ENCODE measurements at regions not wholly inside any gene's neighbourhood (a gene's known extent, or its start where the extent isn't known, plus 50 kb on each side); places are given as distances from the start of the nearest gene placed in this dataset.
"Not testable (repeated sequence)": the region's sequence is repeated elsewhere in the genome, so short reads cannot be mapped to it uniquely, and the experiment has no call there.

DNA sequence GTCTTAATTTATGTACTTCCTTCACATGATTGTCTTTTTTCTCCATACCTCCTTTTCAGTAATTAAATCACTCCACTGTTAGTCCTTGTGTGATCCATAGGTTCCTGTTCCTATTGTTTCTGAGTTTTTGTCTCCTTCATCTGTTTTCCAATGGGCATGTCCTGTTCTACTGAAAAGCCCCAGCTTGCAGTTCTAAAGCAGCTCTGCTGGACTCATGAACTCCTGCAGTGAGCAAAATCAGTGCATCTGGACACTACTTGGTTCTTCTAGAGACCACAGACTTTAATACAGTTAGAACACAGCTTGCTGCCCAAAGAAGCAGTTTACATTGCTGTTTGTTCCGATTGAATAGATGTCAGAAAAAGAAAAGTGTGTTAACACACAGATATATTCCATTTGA is 593.3 kb upstream of the HS3ST5 start:
- H3K4me1 Mint-ChIP-seq, result no peaks in the 10 kb centered on the region
- H3K27me3 Mint-ChIP-seq, result no peaks in the 10 kb centered on the region
- H3K27ac Mint-ChIP-seq, result no peak overlapping the region
- peaks cover 12% of the 10 kb centered on the region for H3K9me3 Mint-ChIP-seq (ENCODE audit: low read depth)
- H3K36me3 Mint-ChIP-seq (ENCODE audit: low read depth), result no peaks in the 10 kb centered on the region
- DNase-seq, result no peak
- ATAC-seq, result no peak
- POLR2A ChIA-PET, result no interaction called here
- intact Hi-C loops (cut with DNase I, micrococcal nuclease), result no loop called here
- CTCF ChIA-PET, result no interaction called here
- no peak overlapping the region for H3K4me3 Mint-ChIP-seq

DNA sequence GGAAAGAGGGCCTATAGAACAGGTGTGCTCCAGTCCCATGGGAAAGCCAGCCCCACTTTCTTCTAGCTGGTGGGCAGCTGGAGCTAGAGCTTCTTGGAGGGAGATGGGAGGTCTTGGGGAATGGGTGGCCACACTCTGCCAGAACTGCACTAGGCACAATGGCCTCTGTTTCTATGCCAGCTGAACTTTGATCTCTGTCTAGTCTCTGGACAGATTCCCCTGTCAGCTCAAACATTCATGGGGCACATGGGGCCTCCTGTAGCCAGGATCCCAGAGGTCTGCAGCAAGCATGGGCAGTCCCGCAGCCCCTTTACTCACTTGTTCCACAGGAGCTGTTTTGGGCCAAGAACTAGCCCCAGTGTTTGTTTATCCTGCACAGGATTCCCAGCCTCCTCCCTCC is 591.3 kb upstream of the HS3ST5 start:
- intact Hi-C loops (cut with DNase I, micrococcal nuclease), result no loop called here
- ChIA-PET POLR2A (no interaction called here), CTCF (no interaction called here)
- Mint-ChIP-seq H3K9me3 (ENCODE audit: low read depth) (peaks cover 12% of the 10 kb centered on the region), H3K36me3 (ENCODE audit: low read depth) (no peaks in the 10 kb centered on the region), H3K27me3 (no peaks in the 10 kb centered on the region), H3K27ac (no peak overlapping the region), H3K4me1 (no peaks in the 10 kb centered on the region), H3K4me3 (no peak overlapping the region)
- ATAC-seq (no peak), DNase-seq (no peak)

DNA sequence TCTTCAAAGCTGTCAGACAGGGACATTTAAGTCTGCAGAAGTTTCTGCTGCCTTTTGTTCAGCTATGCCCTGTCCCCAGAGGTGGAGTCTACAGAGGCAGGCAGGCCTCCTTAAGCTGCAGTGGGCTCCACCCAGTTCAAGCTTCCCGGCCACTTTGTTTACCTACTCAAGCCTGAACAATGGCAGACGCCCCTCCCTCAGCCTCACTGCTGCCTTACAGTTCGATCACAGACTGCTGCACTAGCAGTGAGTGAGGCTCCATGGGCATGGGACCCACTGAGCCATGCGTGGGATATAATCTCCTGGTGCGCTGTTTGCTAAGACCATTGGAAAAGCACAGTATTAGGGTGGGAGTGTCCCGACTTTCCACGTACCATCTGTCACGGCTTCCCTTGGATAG is 585.9 kb upstream of the HS3ST5 start:
- H3K27ac Mint-ChIP-seq; H3K4me1 Mint-ChIP-seq; intact Hi-C loops (cut with DNase I, micrococcal nuclease); H3K4me3 Mint-ChIP-seq; DNase-seq; ATAC-seq; CTCF ChIA-PET; H3K36me3 Mint-ChIP-seq (ENCODE audit: low read depth); H3K27me3 Mint-ChIP-seq; POLR2A ChIA-PET: not testable (repeated sequence)
- peaks cover 28% of the 10 kb centered on the region for H3K9me3 Mint-ChIP-seq (ENCODE audit: low read depth)

DNA sequence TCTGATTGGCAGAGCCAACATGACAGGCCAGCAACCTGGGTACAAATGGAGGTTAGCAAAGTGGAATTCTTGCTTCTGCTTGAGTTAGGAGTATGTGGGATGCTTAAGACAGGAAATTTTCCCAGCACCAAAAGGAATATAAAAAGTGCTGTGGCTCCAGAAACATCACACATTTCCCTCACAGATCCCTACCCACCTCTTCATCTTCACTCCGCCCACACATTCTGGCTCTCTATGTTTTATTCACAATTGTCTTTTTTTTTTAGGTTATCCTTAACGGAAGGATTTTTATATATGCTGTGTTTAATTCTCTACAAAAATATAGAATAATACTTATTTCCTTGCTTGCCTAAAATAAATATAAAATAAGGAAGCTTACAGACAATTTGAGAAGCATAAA is 563.3 kb upstream of the HS3ST5 start:
- ChIA-PET POLR2A (no interaction called here), CTCF (no interaction called here)
- H3K27me3 Mint-ChIP-seq, result no peaks in the 10 kb centered on the region
- DNase-seq (no peak), ATAC-seq (no peak)
- no peaks in the 10 kb centered on the region for H3K4me1 Mint-ChIP-seq
- H3K27ac Mint-ChIP-seq, result no peak overlapping the region
- H3K4me3 Mint-ChIP-seq, result no peak overlapping the region
- H3K36me3 Mint-ChIP-seq (ENCODE audit: low read depth), result no peaks in the 10 kb centered on the region
- intact Hi-C loops (cut with DNase I, micrococcal nuclease), result no loop called here
- H3K9me3 Mint-ChIP-seq (ENCODE audit: low read depth), result peaks cover 6% of the 10 kb centered on the region

DNA sequence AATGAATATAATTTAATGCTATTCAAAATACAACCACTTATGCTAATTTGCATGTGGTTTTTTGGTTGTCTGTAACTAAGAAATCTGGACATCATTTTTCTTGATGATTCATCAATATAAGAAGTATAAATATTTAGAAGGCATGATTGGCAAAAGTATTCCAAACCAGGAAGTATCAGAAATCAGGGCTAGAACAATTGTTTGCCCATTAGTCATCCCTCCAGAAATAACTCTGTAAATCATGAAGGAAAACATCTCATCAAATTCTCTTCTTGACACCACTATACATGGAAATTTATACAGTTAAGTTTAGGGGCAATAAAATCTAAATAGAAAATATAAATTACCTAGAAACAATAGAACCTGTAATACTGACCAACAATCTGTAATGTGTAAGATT is 554.7 kb upstream of the HS3ST5 start:
- Mint-ChIP-seq H3K27ac (no peak overlapping the region), H3K4me1 (no peaks in the 10 kb centered on the region), H3K9me3 (ENCODE audit: low read depth) (peaks cover 11% of the 10 kb centered on the region), H3K27me3 (no peaks in the 10 kb centered on the region), H3K36me3 (ENCODE audit: low read depth) (no peaks in the 10 kb centered on the region), H3K4me3 (no peak overlapping the region)
- ATAC-seq (no peak), DNase-seq (no peak)
- ChIA-PET CTCF (no interaction called here), POLR2A (no interaction called here)
- intact Hi-C loops (cut with DNase I, micrococcal nuclease), result no loop called here

DNA sequence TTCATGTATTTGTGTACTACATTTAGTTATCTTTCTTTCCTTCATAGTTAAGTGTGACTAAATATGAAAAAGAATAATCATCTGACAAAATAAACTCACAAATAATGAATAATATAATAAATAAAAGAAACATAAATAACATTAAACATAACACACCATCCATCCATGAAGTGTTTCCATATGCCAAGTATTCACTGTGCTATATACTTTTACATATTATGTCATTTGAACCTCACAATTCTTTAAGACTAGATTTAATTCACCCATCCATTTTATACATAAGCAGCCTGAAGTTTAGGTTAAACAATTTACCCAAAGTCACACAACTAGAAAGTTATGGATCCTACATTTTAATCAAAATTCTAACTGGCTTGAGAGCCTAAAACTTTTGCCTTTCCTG is 549.4 kb upstream of the HS3ST5 start:
- CTCF ChIA-PET, result no interaction called here
- DNase-seq, result no peak
- no peaks in the 10 kb centered on the region for H3K4me1 Mint-ChIP-seq
- H3K9me3 Mint-ChIP-seq (ENCODE audit: low read depth), result no peaks in the 10 kb centered on the region
- POLR2A ChIA-PET, result no interaction called here
- intact Hi-C loops (cut with DNase I, micrococcal nuclease), result no loop called here
- H3K27me3 Mint-ChIP-seq, result no peaks in the 10 kb centered on the region
- H3K27ac Mint-ChIP-seq, result no peak overlapping the region
- no peak overlapping the region for H3K4me3 Mint-ChIP-seq
- H3K36me3 Mint-ChIP-seq (ENCODE audit: low read depth), result no peaks in the 10 kb centered on the region
- ATAC-seq, result no peak

DNA sequence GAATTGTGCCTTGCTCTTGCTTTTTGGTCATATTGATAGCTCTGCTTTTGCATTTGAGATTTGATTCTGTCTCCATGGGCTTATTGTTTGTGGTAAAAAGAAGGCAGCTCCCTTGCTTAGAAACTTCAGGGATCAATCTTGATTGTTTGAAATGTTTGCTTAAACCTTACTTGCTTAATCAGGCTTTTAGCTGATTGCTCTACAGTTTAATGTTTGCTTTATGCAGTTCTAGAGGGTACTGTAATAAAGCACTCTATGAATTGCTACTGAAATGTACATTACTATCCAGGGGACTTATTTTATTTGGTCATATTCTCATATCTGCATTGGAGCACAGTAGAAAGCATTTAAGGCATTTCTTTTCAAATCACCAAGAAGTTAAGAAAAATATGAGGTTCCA is 545.4 kb upstream of the HS3ST5 start:
- ATAC-seq (no peak), DNase-seq (no peak)
- Mint-ChIP-seq H3K36me3 (ENCODE audit: low read depth) (no peaks in the 10 kb centered on the region), H3K4me1 (no peaks in the 10 kb centered on the region), H3K27ac (no peak overlapping the region), H3K4me3 (no peak overlapping the region), H3K9me3 (ENCODE audit: low read depth) (no peaks in the 10 kb centered on the region), H3K27me3 (no peaks in the 10 kb centered on the region)
- intact Hi-C loops (cut with DNase I, micrococcal nuclease), result no loop called here
- ChIA-PET POLR2A (no interaction called here), CTCF (no interaction called here)

DNA sequence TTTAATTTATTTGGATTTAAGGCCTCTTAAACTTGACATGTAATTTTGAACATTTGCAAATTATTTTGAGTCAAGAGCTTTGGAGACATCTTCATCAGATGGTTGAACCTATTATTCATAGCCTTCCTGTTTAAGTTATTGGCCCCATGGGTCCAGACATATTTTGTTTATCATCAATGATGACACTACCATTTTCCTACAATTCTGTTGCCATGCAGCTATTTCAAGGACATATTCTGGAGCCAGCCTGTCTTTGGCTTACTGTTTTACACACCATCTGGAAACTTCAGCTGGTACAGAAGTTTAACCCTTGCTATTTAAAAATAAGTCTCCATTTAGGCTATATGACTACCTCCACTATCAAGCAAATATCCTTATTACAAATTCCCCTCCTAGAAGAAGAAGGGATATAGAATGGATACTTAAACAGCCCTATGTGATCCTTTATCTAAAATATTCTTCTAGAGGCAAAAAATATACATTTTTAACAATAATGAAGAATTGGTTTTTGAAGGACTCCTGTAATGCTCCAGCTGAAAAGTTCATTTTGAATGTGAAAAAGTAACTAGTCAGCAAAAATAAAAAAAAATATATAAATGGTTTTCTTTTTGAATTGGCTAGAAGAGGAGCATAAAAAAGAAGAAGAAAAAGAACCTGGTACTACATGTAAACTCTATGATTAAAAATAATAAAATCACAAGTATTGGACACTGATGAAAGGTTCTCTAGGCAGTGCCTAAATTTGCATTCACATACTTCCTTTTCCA is 544.0 kb upstream of the HS3ST5 start:
- POLR2A ChIA-PET, result no interaction called here
- H3K4me1 Mint-ChIP-seq, result no peaks in the 10 kb centered on the region
- DNase-seq (no peak), ATAC-seq (no peak)
- no peaks in the 10 kb centered on the region for H3K36me3 Mint-ChIP-seq (ENCODE audit: low read depth)
- CTCF ChIA-PET, result no interaction called here
- no peak overlapping the region for H3K4me3 Mint-ChIP-seq
- H3K9me3 Mint-ChIP-seq (ENCODE audit: low read depth), result no peaks in the 10 kb centered on the region
- H3K27ac Mint-ChIP-seq, result no peak overlapping the region
- intact Hi-C loops (cut with DNase I, micrococcal nuclease), result no loop called here
- no peaks in the 10 kb centered on the region for H3K27me3 Mint-ChIP-seq

DNA sequence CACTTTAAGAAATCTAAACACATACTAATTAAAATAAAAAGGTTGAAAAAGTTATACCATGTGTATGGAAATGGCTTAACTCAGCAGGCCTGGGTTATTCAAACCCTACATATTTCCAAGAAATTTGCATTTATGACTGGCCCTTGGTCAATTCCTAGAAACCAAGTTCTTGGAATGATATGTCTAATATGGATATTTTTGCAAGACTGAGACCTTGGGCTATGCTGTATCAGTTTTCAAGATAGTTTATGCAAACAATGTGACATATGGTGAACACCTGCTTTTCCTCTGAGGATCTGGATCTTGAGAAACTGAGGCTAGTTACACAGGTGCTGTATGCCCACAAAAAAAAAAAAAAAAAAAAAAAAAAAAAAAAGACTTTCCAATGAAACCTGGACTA is 536.9 kb upstream of the HS3ST5 start:
- H3K9me3 Mint-ChIP-seq (ENCODE audit: low read depth), result peaks cover 2% of the 10 kb centered on the region
- H3K4me1 Mint-ChIP-seq, result no peaks in the 10 kb centered on the region
- H3K36me3 Mint-ChIP-seq (ENCODE audit: low read depth), result no peaks in the 10 kb centered on the region
- POLR2A ChIA-PET, result no interaction called here
- no peak for DNase-seq
- no peaks in the 10 kb centered on the region for H3K27me3 Mint-ChIP-seq
- no peak overlapping the region for H3K4me3 Mint-ChIP-seq
- CTCF ChIA-PET, result no interaction called here
- intact Hi-C loops (cut with DNase I, micrococcal nuclease), result no loop called here
- no peak for ATAC-seq
- H3K27ac Mint-ChIP-seq, result no peak overlapping the region

DNA sequence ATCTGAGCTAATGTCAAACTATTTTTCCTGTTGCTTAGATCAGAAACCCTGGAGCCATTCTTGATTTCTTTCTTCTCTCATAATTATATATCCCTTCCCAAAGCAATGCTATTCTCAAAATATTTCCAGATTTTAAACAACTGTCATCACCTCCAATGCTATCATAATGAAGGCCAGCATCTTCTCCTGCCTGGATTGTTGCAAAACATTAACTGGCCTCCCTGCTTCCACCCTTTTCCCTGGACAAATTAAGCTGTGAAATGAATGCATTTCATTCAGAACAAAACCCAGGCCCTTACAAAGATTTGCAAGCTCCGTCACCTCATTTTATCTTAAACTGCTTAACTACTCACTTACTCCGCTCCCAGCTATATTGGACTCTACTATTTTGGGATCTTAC is 535.3 kb upstream of the HS3ST5 start:
- DNase-seq, result no peak
- intact Hi-C loops (cut with DNase I, micrococcal nuclease), result no loop called here
- ATAC-seq, result no peak
- ChIA-PET CTCF (no interaction called here), POLR2A (interaction anchor here (0.7 kb wide), 1 partner anchor 548 kb away, joined by 4 read pairs; no protein-coding TSS in a partner anchor)
- Mint-ChIP-seq H3K9me3 (ENCODE audit: low read depth) (peaks cover 6% of the 10 kb centered on the region), H3K27ac (no peak overlapping the region), H3K27me3 (no peaks in the 10 kb centered on the region), H3K4me1 (no peaks in the 10 kb centered on the region), H3K4me3 (no peak overlapping the region), H3K36me3 (ENCODE audit: low read depth) (no peaks in the 10 kb centered on the region)

DNA sequence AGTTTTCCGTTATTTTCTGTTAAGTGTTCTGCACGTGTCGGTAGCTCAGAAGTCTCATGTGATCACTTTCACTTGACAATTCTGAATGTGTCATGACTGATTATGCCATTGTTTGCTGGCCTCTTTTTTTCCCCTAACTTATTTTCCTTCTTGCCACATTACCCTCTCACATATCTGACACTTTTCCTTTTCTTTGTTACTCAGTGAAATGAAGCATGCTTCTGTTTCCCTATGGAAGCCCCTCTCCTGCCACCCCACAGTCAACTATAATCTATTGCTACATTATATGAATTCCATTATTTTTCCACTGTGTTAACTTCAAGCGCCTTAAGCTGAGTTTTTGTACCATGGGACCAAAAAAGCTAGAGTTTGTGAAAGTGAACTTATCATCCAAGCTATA is 531.6 kb upstream of the HS3ST5 start:
- peaks cover 8% of the 10 kb centered on the region for H3K9me3 Mint-ChIP-seq (ENCODE audit: low read depth)
- DNase-seq, result no peak
- H3K4me1 Mint-ChIP-seq, result no peaks in the 10 kb centered on the region
- H3K27me3 Mint-ChIP-seq, result no peaks in the 10 kb centered on the region
- no peak for ATAC-seq
- ChIA-PET CTCF (no interaction called here), POLR2A (no interaction called here)
- intact Hi-C loops (cut with DNase I, micrococcal nuclease), result no loop called here
- H3K27ac Mint-ChIP-seq, result no peak overlapping the region
- H3K4me3 Mint-ChIP-seq, result no peak overlapping the region
- no peaks in the 10 kb centered on the region for H3K36me3 Mint-ChIP-seq (ENCODE audit: low read depth)

DNA sequence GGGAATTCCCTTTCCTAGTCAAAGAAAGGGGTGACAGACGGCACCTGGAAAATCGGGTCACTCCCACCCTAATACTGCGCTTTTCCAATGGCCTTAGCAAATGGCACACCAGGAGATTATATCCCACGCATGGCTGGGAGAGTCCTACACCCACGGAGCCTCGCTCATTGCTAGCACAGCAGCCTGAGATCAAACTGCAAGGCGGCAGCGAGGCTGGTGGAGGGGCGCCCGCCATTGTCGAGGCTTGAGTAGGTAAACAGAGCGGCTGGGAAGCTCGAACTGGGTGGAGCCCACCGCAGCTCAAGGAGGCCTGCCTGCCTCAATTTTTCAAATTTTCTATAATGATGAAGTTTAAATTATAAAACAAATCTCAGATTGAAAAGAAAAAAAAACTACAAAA is 522.7 kb upstream of the HS3ST5 start:
- H3K9me3 Mint-ChIP-seq (ENCODE audit: low read depth), result peaks cover 11% of the 10 kb centered on the region
- intact Hi-C loops (cut with DNase I, micrococcal nuclease); POLR2A ChIA-PET; CTCF ChIA-PET; H3K27me3 Mint-ChIP-seq; H3K27ac Mint-ChIP-seq; H3K36me3 Mint-ChIP-seq (ENCODE audit: low read depth); H3K4me3 Mint-ChIP-seq; ATAC-seq; DNase-seq; H3K4me1 Mint-ChIP-seq: not testable (repeated sequence)

DNA sequence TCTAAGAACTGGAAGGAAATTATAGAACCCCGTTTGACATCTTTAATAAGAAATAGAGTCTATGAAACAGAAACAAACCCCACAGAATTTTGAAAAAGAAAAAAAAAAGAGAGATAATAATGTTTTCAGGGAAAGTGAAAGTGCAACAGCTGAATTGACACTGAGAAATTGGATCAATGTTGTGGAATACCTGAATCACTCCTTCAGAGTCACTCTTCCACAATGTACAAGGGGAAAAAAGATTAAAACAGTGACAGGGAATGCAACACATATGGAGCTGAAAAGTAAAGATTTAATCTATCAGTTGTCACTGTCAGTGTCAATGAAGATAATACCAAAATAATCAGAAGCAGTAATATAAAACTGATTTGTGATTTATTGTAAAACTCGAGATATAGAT is 520.8 kb upstream of the HS3ST5 start:
- no peak for DNase-seq
- CTCF ChIA-PET, result no interaction called here
- H3K27ac Mint-ChIP-seq, result no peak overlapping the region

More for the DNA sequence above, 520.8 kb upstream of the HS3ST5 start:
- H3K36me3 Mint-ChIP-seq (ENCODE audit: low read depth), result no peaks in the 10 kb centered on the region
- no peaks in the 10 kb centered on the region for H3K27me3 Mint-ChIP-seq
- POLR2A ChIA-PET, result no interaction called here
- no peak for ATAC-seq
- intact Hi-C loops (cut with DNase I, micrococcal nuclease), result no loop called here
- H3K4me1 Mint-ChIP-seq, result no peaks in the 10 kb centered on the region
- peaks cover 8% of the 10 kb centered on the region for H3K9me3 Mint-ChIP-seq (ENCODE audit: low read depth)
- no peak overlapping the region for H3K4me3 Mint-ChIP-seq
